ENCODE measurements at regions not wholly inside any gene's neighbourhood (a gene's known extent, or its start where the extent isn't known, plus 50 kb on each side); places are given as distances from the start of the nearest gene placed in this dataset.

- Histone ChIP-seq H3K27me3 (ENCODE audit: control insufficient read depth in 2 of 2, insufficient read depth in 2 of 2, low read length in 2 of 2) (peaks cover 14 to 16% of the 10 kb centered on the region in 2 experiments), H3K79me2 (ENCODE audit: control insufficient read depth, insufficient read depth, low read length) (no peaks in the 10 kb centered on the region), H2AFZ (ENCODE audit: low read depth, low read length) (no peak overlapping the region), H3K4me2 (ENCODE audit: insufficient read depth, low read length) (no peak overlapping the region), H3K9me1 (replicated peaks; ENCODE audit: control insufficient read depth, extremely low read depth, insufficient read depth, low read length) (no peaks in the 10 kb centered on the region), H3K36me3 (ENCODE audit: control insufficient read depth in 2 of 2, extremely low read depth in 1 of 2, insufficient read depth in 2 of 2, low read length in 2 of 2) (no peaks in the 10 kb centered on the region), H3K9me3 (replicated peaks; ENCODE audit: control insufficient read depth, insufficient read depth, low read length) (no peaks in the 10 kb centered on the region), H3K27ac (ENCODE audit: insufficient read depth, low read depth, low read length) (no peak overlapping the region), H4K20me1 (replicated peaks; ENCODE audit: control insufficient read depth, extremely low read depth, insufficient read depth, low read length) (no peaks in the 10 kb centered on the region), H3K4me3 (replicated peaks in 1 of 3; ENCODE audit: insufficient read depth in 1 of 3, low read depth in 1 of 3, low read length in 3 of 3) (no peak overlapping the region), H3K4me1 (ENCODE audit: control insufficient read depth, extremely low read depth, insufficient read depth, low read length) (no peaks in the 10 kb centered on the region), H3K9ac (replicated peaks; ENCODE audit: extremely low read depth, insufficient read depth, low read length) (no peak overlapping the region)
- no TSS peak for BruUV-seq (replicated peaks)
- dilution Hi-C loops (cut with MboI; ENCODE audit: extremely low pct_ligation_motif_present, low sequenced_read_pairs), result loop anchor here (25.0 kb wide), 1 partner anchor 435 kb away; no protein-coding TSS in a partner anchor
- ChIA-PET CTCF (interaction anchor here (0.5 to 10.6 kb wide), 42 partner anchors 9 to 586 kb away, joined by 3 to 284 read pairs (median 4); no protein-coding TSS in a partner anchor), POLR2A (no interaction called here)
- no peak for TF ChIP-seq EZH2 (IDR thresholded peaks at IDR 0.05; ENCODE audit: borderline replicate concordance, low read depth, low read length, severe bottlenecking)
- no peak for TF ChIP-seq POLR2AphosphoS5 (IDR thresholded peaks at IDR 0.05; ENCODE audit: insufficient read depth, low read depth, low read length)
- no peak for TF ChIP-seq JUN (IDR thresholded peaks at IDR 0.05; ENCODE audit: borderline replicate concordance, insufficient read depth, insufficient read length, low read depth)
- TF ChIP-seq GATA2 (IDR thresholded peaks at IDR 0.05; ENCODE audit: insufficient read depth, insufficient read length, low read depth, low read length), result no peak
- TF ChIP-seq MAX (IDR thresholded peaks at IDR 0.05; ENCODE audit: insufficient read depth, insufficient read length), result no peak
- peak; percentile 74 to 83 for TF ChIP-seq CTCF (IDR thresholded peaks at IDR 0.05; ENCODE audit: extremely low read depth in 1 of 2, insufficient read depth in 1 of 2, low read depth in 1 of 2, low read length in 2 of 2)
- TF ChIP-seq POLR2A (IDR thresholded peaks at IDR 0.05; ENCODE audit: low read depth, low read length), result no peak
- no peak for TF ChIP-seq MYC (IDR thresholded peaks at IDR 0.05; ENCODE audit: low read depth, low read length)
- peak; percentile 84 for FAIRE-seq
- intact Hi-C loops (cut with micrococcal nuclease), result loop anchor here (1.0 kb wide), 2 partner anchors 546 to 568 kb away; no protein-coding TSS in a partner anchor
- peak; percentile 74 for DNase-seq (ENCODE audit: low read depth, low spot score)
Measured at GRCh38 chr3:66822186-66823008, 175.7 kb upstream of the KBTBD8 start.

All from endothelial cell of umbilical vein (primary cell).